Breast epithelium (tissue), 4 donors: ENCODE measurements at regions not wholly inside any gene's neighbourhood (a gene's known extent, or its start where the extent isn't known, plus 50 kb on each side); places are given as distances from the start of the nearest gene placed in this dataset.

Source experiments
- DNase-seq, 2 donors: peaks; one replicate each; pipeline ENCODE4 v3.0.0-alpha.2; 2019; ENCODE audit warnings: low spot score in 2 of 2
- H3K27ac ChIP-seq, 2 donors: fragments of 200-600 bp; sonication (generic) in 1 of 2; one replicate each; pipeline ENCODE4 v1.5.1; 2016 to 2019; ENCODE audit warnings: mild to moderate bottlenecking in 1 of 2
- H3K27me3 ChIP-seq, 2 donors: fragments of 200-600 bp; sonication (generic) in 1 of 2; one replicate each; pipeline versions ENCODE4 v1.5.1 to v1.6.0; 2017 to 2019; ENCODE audit warnings: control low read depth in 1 of 2, mild to moderate bottlenecking in 1 of 2
- H3K36me3 ChIP-seq: fragments of 200-600 bp; one replicate; pipeline ENCODE4 v1.5.1; 2019
- H3K4me1 ChIP-seq, 2 donors: fragments of 200-600 bp; sonication (generic); one replicate each; pipeline ENCODE4 v1.5.1; 2016 to 2019; ENCODE audit warnings: control low read depth in 1 of 2
- H3K4me3 ChIP-seq, 3 donors: fragments of 200-600 bp; sonication (generic); 1 replicate in 2 of 3; 2 replicates in 1 of 3; pipeline ENCODE4 v1.5.1; 2016 to 2019; ENCODE audit warnings: mild to moderate bottlenecking in 3 of 3, moderate library complexity in 2 of 3
- H3K9me3 ChIP-seq, 2 donors: fragments of 200-600 bp; sonication (generic) in 1 of 2; one replicate each; pipeline ENCODE4 v1.5.1; 2016 to 2019; ENCODE audit warnings: control low read depth in 1 of 2
- POLR2A ChIP-seq: fragments of 450-650 bp; IDR thresholded peaks from one replicate; pipeline ENCODE4 v1.6.1; 2016; ENCODE audit warnings: antibody characterized with exemption, mild to moderate bottlenecking, moderate library complexity
- POLR2AphosphoS5 ChIP-seq, 3 donors: sonication (generic); formaldehyde crosslinking; IDR thresholded peaks; one replicate each; pipeline ENCODE4 v1.6.1; 2017; ENCODE audit warnings: antibody characterized with exemption in 3 of 3
- intact Hi-C: fragments of 100-400 bp; cut with DNase I; formaldehyde crosslinking; loops from one replicate; pipeline ENCODE4 v1.15.1; 2023; ENCODE audit warnings: low total_unique reads
- TF ChIP-seq, protein P1 (sequence below), 3 donors: fragments of 450-650 bp; IDR thresholded peaks; one replicate each; pipeline ENCODE4 v1.5.1; 2016 to 2017; ENCODE audit warnings: antibody characterized with exemption in 3 of 3, mild to moderate bottlenecking in 3 of 3, moderate library complexity in 3 of 3

- TF ChIP-seq POLR2A (no peak), POLR2AphosphoS5 (IDR thresholded peaks at IDR 0.05) (no peak)
- TF ChIP-seq, protein P1, sequence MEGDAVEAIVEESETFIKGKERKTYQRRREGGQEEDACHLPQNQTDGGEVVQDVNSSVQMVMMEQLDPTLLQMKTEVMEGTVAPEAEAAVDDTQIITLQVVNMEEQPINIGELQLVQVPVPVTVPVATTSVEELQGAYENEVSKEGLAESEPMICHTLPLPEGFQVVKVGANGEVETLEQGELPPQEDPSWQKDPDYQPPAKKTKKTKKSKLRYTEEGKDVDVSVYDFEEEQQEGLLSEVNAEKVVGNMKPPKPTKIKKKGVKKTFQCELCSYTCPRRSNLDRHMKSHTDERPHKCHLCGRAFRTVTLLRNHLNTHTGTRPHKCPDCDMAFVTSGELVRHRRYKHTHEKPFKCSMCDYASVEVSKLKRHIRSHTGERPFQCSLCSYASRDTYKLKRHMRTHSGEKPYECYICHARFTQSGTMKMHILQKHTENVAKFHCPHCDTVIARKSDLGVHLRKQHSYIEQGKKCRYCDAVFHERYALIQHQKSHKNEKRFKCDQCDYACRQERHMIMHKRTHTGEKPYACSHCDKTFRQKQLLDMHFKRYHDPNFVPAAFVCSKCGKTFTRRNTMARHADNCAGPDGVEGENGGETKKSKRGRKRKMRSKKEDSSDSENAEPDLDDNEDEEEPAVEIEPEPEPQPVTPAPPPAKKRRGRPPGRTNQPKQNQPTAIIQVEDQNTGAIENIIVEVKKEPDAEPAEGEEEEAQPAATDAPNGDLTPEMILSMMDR (IDR thresholded peaks at IDR 0.05) = no peak
- intact Hi-C loops = no loop called here
- Histone ChIP-seq H3K4me1 (no peaks in the 10 kb centered on the region), H3K9me3 (peaks cover 0 to 7% of the 10 kb centered on the region in 2 donors), H3K27me3 (no peaks in the 10 kb centered on the region), H3K4me3 (no peak overlapping the region), H3K36me3 (no peaks in the 10 kb centered on the region), H3K27ac (no peak overlapping the region)
- DNase-seq = no peak
These were observed 190.5 kb upstream of the VEPH1 start for GRCh38 chr3:157693762-157694161.

GRCh38 chr3:157692468-157692867 lies 189.3 kb upstream of the VEPH1 start:
- no peaks in the 10 kb centered on the region for H3K27me3 ChIP-seq
- H3K4me1 ChIP-seq = no peaks in the 10 kb centered on the region
- no peak overlapping the region for H3K4me3 ChIP-seq
- H3K36me3 ChIP-seq = no peaks in the 10 kb centered on the region
- no peak for DNase-seq
- H3K27ac ChIP-seq = no peak overlapping the region
- peaks cover 0 to 7% of the 10 kb centered on the region in 2 donors for H3K9me3 ChIP-seq
- TF ChIP-seq, protein P1 (IDR thresholded peaks at IDR 0.05) = no peak
- TF ChIP-seq POLR2A = no peak
- no peak for TF ChIP-seq POLR2AphosphoS5 (IDR thresholded peaks at IDR 0.05)
- intact Hi-C loops = no loop called here

GRCh38 chr3:157683668-157684067 lies 180.5 kb upstream of the VEPH1 start:
- H3K36me3 ChIP-seq = no peaks in the 10 kb centered on the region
- H3K9me3 ChIP-seq = peaks cover 0 to 3% of the 10 kb centered on the region in 2 donors
- no peak for DNase-seq
- TF ChIP-seq, protein P1 (IDR thresholded peaks at IDR 0.05) = no peak
- TF ChIP-seq POLR2A = no peak
- TF ChIP-seq POLR2AphosphoS5 (IDR thresholded peaks at IDR 0.05) = no peak
- no peak overlapping the region for H3K4me3 ChIP-seq
- intact Hi-C loops = no loop called here
- H3K27ac ChIP-seq = no peak overlapping the region
- no peaks in the 10 kb centered on the region for H3K4me1 ChIP-seq
- no peaks in the 10 kb centered on the region for H3K27me3 ChIP-seq

DNA sequence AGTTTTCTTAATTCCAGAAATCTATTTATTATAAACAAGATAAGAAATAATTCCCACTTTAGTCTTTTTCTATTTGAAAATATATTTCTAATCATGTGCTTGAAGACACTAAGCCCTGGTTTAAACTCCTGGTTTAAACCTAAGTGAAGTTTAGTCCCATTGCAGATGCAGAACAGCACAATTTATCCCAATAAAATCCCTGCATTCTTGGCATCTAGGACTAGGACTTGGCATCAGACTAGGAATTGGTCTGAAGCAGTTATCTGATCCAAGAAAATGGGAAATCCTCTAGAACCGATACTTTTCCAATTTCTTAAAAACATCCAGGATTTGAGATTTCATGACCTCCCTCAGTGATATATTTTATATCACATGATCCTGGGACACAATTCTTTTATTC lies 168.8 kb upstream of the VEPH1 start:
- Histone ChIP-seq H3K36me3 (no peaks in the 10 kb centered on the region), H3K27ac (no peak overlapping the region), H3K4me1 (no peaks in the 10 kb centered on the region), H3K9me3 (peaks cover 0 to 4% of the 10 kb centered on the region in 2 donors), H3K27me3 (no peaks in the 10 kb centered on the region), H3K4me3 (no peak overlapping the region)
- TF ChIP-seq POLR2AphosphoS5 (IDR thresholded peaks at IDR 0.05) = no peak
- no peak for TF ChIP-seq POLR2A
- TF ChIP-seq, protein P1 (IDR thresholded peaks at IDR 0.05) = no peak
- no peak for DNase-seq
- intact Hi-C loops = no loop called here

DNA sequence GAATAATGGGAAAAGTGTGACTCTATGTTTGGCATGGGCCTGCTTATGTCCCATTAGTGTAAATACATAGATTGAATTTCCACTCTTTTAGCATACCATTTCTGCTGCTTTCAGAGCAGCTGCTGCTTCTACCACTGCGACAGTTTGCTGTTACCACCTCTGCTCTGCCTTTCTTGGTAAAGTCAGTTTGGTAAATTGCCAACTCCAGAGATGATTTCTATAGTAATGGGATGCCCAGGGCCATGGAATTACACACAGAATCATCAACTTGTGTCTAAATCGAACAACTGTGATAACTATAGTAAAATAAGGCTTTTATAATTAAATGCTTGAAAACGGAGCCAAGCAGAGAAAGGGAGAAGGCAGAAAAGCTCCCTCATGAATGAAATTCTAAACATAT lies 168.4 kb upstream of the VEPH1 start:
- DNase-seq = no peak
- TF ChIP-seq POLR2AphosphoS5 (IDR thresholded peaks at IDR 0.05) = no peak
- TF ChIP-seq, protein P1 (IDR thresholded peaks at IDR 0.05) = no peak
- TF ChIP-seq POLR2A = no peak
- intact Hi-C loops = no loop called here
- Histone ChIP-seq H3K36me3 (no peaks in the 10 kb centered on the region), H3K27me3 (no peaks in the 10 kb centered on the region), H3K4me1 (no peaks in the 10 kb centered on the region), H3K4me3 (no peak overlapping the region), H3K9me3 (peaks cover 0 to 4% of the 10 kb centered on the region in 2 donors), H3K27ac (no peak overlapping the region)
